PC-3 (cell line): ENCODE measurements at regions not wholly inside any gene's neighbourhood (a gene's known extent, or its start where the extent isn't known, plus 50 kb on each side); places are given as distances from the start of the nearest gene placed in this dataset.

Experiments
- ATAC-seq: fragments of 200-7000 bp; cut with Tn5 transposase; 2 replicates; pipeline ENCODE4 v1.9.1; 2020; ENCODE audit warnings: mild to moderate bottlenecking, moderate library complexity
- BruUV-seq: library from RNA; stranded (reverse); fragments of 400-500 nt; replicated peaks from 2 replicates; lab custom pipeline; 2021; lab: Mats Ljungman, UMichigan
- CTCF ChIA-PET: fragments of 300-600 bp; sonication (Branson Sonifier 250); formaldehyde crosslinking; loops from one replicate; lab custom pipeline; 2022; ENCODE audit warnings: antibody characterized with exemption; lab: Charles Lee
- POLR2A ChIA-PET: fragments of 300-600 bp; sonication (Branson Sonifier 250); formaldehyde crosslinking; loops from one replicate; lab custom pipeline; 2022; ENCODE audit warnings: antibody characterized with exemption; ENCODE audit not compliant: unreplicated experiment; lab: Charles Lee
- DNase-seq: peaks from one replicate; pipeline ENCODE4 v3.0.0-alpha.2; 2015
- H2AFZ ChIP-seq: fragments of 300-600 bp; sonication (generic); 2 replicates; pipeline ENCODE4 v1.6.0; 2016; ENCODE audit warnings: antibody characterized with exemption, low read length
- H3F3A ChIP-seq: fragments of 300-600 bp; sonication (generic); one replicate; pipeline ENCODE4 v1.6.0; 2017; ENCODE audit warnings: antibody characterized with exemption, low read length, control low read depth, mild to moderate bottlenecking; ENCODE audit not compliant: unreplicated experiment
- H3K27ac ChIP-seq: fragments of 300-600 bp; sonication (generic); 2 replicates; pipeline ENCODE4 v1.5.1; 2016; ENCODE audit warnings: mild to moderate bottlenecking, low read length
- H3K27me3 ChIP-seq: fragments of 300-600 bp; sonication (generic); 2 replicates; pipeline ENCODE4 v1.6.1; 2016; ENCODE audit warnings: low read length, mixed read lengths
- H3K36me3 ChIP-seq: fragments of 300-600 bp; sonication (generic); 2 replicates; pipeline ENCODE4 v1.6.1; 2016; ENCODE audit warnings: low read depth, mixed run types, low read length, mixed read lengths
- H3K4me1 ChIP-seq: fragments of 300-600 bp; sonication (generic); 2 replicates; pipeline ENCODE4 v1.5.1; 2016; ENCODE audit warnings: low read length; ENCODE audit not compliant: insufficient read depth
- H3K4me2 ChIP-seq: fragments of 300-600 bp; sonication (generic); 2 replicates; pipeline ENCODE4 v1.6.0; 2016; ENCODE audit warnings: low read length
- H3K4me3 ChIP-seq: fragments of 300-600 bp; sonication (generic); 2 replicates; pipeline ENCODE4 v1.5.1; 2016; ENCODE audit warnings: mild to moderate bottlenecking, low read length, mixed read lengths
- H3K79me2 ChIP-seq: fragments of 300-600 bp; sonication (generic); 2 replicates; pipeline ENCODE4 v1.6.1; 2017; ENCODE audit warnings: low read length, mixed read lengths
- H3K9ac ChIP-seq: fragments of 300-600 bp; sonication (generic); 2 replicates; pipeline ENCODE4 v1.6.0; 2016; ENCODE audit warnings: mild to moderate bottlenecking, low read length
- H3K9me2 ChIP-seq: fragments of 300-600 bp; sonication (generic); replicated peaks from 2 replicates; pipeline ENCODE4 v1.6.1; 2016; ENCODE audit warnings: mixed run types, low read length, mixed read lengths
- H3K9me3 ChIP-seq: fragments of 300-600 bp; sonication (generic); 2 replicates; pipeline ENCODE4 v1.6.1; 2016; ENCODE audit warnings: low read length, mixed read lengths
- H4K20me1 ChIP-seq: fragments of 300-600 bp; sonication (generic); 2 replicates; pipeline ENCODE4 v1.6.1; 2016; ENCODE audit warnings: low read length, mixed read lengths
- CTCF ChIP-seq: fragments of 300-600 bp; sonication (generic); conservative IDR thresholded peaks from 2 replicates; pipeline ENCODE4 v1.5.1; 2017; ENCODE audit warnings: antibody characterized with exemption, low read depth, mild to moderate bottlenecking, low read length
- EZH2 ChIP-seq: fragments of 300-600 bp; sonication (generic); IDR thresholded peaks from one replicate; pipeline ENCODE4 v1.6.1; 2017; ENCODE audit warnings: antibody characterized with exemption, mild to moderate bottlenecking, low read length; ENCODE audit not compliant: unreplicated experiment
- EZH2phosphoT487 ChIP-seq: fragments of 300-600 bp; sonication (generic); IDR thresholded peaks from 2 replicates; pipeline ENCODE4 v1.6.1; 2018; ENCODE audit warnings: mild to moderate bottlenecking, antibody characterized with exemption, low read length, borderline replicate concordance
- intact Hi-C: fragments of 100-400 bp; cut with micrococcal nuclease; formaldehyde crosslinking; loops from 2 replicates; pipeline ENCODE4 v1.9.0; 2023

- Histone ChIP-seq H3K36me3 (no peaks in the 10 kb centered on the region), H3K4me2 (no peak overlapping the region), H3F3A (no peaks in the 10 kb centered on the region), H3K4me1 (peaks cover 12% of the 10 kb centered on the region), H2AFZ (no peak overlapping the region), H3K9ac (no peak overlapping the region), H3K9me2 (no peaks in the 10 kb centered on the region), H3K79me2 (no peaks in the 10 kb centered on the region), H3K27me3 (no peaks in the 10 kb centered on the region), H4K20me1 (no peaks in the 10 kb centered on the region), H3K4me3 (no peak overlapping the region), H3K9me3 (no peaks in the 10 kb centered on the region), H3K27ac (no peak overlapping the region)
- no TSS peak for BruUV-seq
- ChIA-PET POLR2A (no interaction called here), CTCF (no interaction called here)
- intact Hi-C loops = no loop called here
- ATAC-seq (no peak), DNase-seq (no peak)
- TF ChIP-seq EZH2 = no peak
- no peak for TF ChIP-seq CTCF
- no peak for TF ChIP-seq EZH2phosphoT487
These were observed 94.3 kb upstream of the ARRDC3 start for GRCh38 chr5:91477408-91477807.

- ATAC-seq (peak; percentile 45; the same call in 1 of the 2 replicates), DNase-seq (no peak)
- Histone ChIP-seq H2AFZ (no peak overlapping the region), H3K4me1 (peaks cover 23% of the 10 kb centered on the region), H3K4me2 (no peak overlapping the region), H3K9me3 (no peaks in the 10 kb centered on the region), H3K36me3 (no peaks in the 10 kb centered on the region), H4K20me1 (no peaks in the 10 kb centered on the region), H3F3A (no peaks in the 10 kb centered on the region), H3K4me3 (no peak overlapping the region), H3K79me2 (no peaks in the 10 kb centered on the region), H3K27me3 (no peaks in the 10 kb centered on the region), H3K9me2 (no peaks in the 10 kb centered on the region), H3K27ac (no peak overlapping the region), H3K9ac (no peak overlapping the region)
- no TSS peak for BruUV-seq
- TF ChIP-seq EZH2phosphoT487 (no peak), CTCF (no peak), EZH2 (no peak)
- ChIA-PET CTCF (no interaction called here), POLR2A (no interaction called here)
- intact Hi-C loops = no loop called here
These were observed 91.1 kb upstream of the ARRDC3 start for GRCh38 chr5:91474201-91474600.

- DNase-seq = no peak
- CTCF ChIA-PET = no interaction called here
- Histone ChIP-seq H3K9me3 (no peaks in the 10 kb centered on the region), H3K4me1 (peaks cover 30% of the 10 kb centered on the region), H4K20me1 (no peaks in the 10 kb centered on the region), H3K36me3 (no peaks in the 10 kb centered on the region), H3K79me2 (no peaks in the 10 kb centered on the region), H3K9ac (no peak overlapping the region), H2AFZ (no peak overlapping the region), H3K9me2 (no peaks in the 10 kb centered on the region), H3K4me2 (no peak overlapping the region), H3K27ac (no peak overlapping the region), H3K27me3 (no peaks in the 10 kb centered on the region), H3F3A (no peaks in the 10 kb centered on the region), H3K4me3 (no peak overlapping the region)
- TF ChIP-seq CTCF (no peak), EZH2phosphoT487 (no peak), EZH2 (no peak)
- BruUV-seq = no TSS peak
- intact Hi-C loops = loop anchor here (2.0 kb wide), 1 partner anchor 14 kb away; no protein-coding TSS in a partner anchor
- POLR2A ChIA-PET = interaction anchor here (0.6 kb wide), 1 partner anchor 29 kb away, joined by 4 read pairs; no protein-coding TSS in a partner anchor
- peak; percentile 69 for ATAC-seq
These were observed 89.5 kb upstream of the ARRDC3 start for GRCh38 chr5:91472631-91473030.
